ENCODE measurements at regions not wholly inside any gene's neighbourhood (a gene's known extent, or its start where the extent isn't known, plus 50 kb on each side); places are given as distances from the start of the nearest gene placed in this dataset.

DNA sequence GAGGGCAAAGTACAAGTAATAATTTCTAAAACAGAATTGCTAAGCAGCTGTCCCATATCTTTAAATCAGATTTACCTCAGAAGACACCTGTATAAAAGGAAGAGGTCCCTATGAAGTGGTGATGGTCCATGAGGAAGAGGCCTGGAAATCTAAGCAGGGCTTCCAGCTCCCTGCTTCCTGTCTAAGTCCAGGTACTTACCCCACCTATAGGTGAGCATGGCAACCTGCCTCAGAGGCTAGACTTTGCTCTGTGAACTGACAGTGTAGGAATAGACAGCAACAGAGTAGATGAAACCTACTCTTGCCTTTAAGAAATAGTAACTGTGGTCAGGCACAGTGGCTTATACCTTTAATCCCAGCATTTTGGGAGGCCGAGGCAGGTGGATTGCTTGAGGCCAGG, 55.8 kb upstream of the ARRDC3 start:
- no peak for DNase-seq (ENCODE audit: low read depth)
- TF ChIP-seq, protein P1, sequence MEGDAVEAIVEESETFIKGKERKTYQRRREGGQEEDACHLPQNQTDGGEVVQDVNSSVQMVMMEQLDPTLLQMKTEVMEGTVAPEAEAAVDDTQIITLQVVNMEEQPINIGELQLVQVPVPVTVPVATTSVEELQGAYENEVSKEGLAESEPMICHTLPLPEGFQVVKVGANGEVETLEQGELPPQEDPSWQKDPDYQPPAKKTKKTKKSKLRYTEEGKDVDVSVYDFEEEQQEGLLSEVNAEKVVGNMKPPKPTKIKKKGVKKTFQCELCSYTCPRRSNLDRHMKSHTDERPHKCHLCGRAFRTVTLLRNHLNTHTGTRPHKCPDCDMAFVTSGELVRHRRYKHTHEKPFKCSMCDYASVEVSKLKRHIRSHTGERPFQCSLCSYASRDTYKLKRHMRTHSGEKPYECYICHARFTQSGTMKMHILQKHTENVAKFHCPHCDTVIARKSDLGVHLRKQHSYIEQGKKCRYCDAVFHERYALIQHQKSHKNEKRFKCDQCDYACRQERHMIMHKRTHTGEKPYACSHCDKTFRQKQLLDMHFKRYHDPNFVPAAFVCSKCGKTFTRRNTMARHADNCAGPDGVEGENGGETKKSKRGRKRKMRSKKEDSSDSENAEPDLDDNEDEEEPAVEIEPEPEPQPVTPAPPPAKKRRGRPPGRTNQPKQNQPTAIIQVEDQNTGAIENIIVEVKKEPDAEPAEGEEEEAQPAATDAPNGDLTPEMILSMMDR (conservative IDR thresholded peaks at IDR 0.05; ENCODE audit: low read depth, low read length) = peak; percentile 25
- no peak overlapping the region for H3K4me3 ChIP-seq (ENCODE audit: low read depth, low read length)

DNA sequence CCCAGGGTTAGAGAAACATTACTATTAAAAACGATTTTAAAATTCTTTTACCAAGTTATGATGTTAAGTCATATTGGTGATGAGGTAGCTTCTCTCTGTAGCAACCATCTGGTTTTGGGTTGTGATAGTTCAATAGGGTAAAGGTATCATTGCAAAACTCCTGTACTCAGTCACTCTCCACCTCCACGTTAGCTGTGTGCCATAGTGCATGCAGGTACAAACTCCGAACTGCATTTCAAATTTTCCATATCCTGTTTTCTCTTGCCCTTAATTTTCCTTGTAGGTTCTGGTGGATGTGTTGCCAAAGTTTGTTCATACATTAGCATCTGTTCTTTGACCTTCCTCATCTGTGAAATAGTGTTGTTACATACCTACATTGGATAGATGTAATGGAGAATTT, 53.1 kb upstream of the ARRDC3 start:
- H3K4me3 ChIP-seq (ENCODE audit: low read depth, low read length) = no peak overlapping the region
- TF ChIP-seq, protein P1 (conservative IDR thresholded peaks at IDR 0.05; ENCODE audit: low read depth, low read length) = no peak
- no peak for DNase-seq (ENCODE audit: low read depth)

DNA sequence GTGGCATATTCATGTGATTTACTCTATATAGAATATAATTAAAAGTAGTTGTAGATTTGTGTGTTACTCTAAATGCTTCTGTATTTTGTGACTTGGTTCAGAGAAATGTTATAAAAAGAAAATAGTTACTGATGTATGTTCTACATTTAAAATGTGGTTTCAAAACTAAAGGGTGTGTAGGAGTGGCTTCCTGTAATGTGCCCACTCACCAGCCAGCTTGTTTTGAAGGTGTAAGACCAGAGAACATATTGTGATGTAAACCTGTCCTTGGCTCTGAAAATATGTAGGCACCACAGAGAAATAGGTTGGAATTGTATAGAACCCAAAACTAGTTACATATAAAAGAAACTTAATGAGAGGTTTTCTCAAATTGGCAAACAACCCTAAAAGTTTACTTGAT, 51.2 kb upstream of the ARRDC3 start:
- TF ChIP-seq, protein P1 (conservative IDR thresholded peaks at IDR 0.05; ENCODE audit: low read depth, low read length) = no peak
- H3K4me3 ChIP-seq (ENCODE audit: low read depth, low read length) = no peak overlapping the region
- DNase-seq (ENCODE audit: low read depth) = no peak

DNA sequence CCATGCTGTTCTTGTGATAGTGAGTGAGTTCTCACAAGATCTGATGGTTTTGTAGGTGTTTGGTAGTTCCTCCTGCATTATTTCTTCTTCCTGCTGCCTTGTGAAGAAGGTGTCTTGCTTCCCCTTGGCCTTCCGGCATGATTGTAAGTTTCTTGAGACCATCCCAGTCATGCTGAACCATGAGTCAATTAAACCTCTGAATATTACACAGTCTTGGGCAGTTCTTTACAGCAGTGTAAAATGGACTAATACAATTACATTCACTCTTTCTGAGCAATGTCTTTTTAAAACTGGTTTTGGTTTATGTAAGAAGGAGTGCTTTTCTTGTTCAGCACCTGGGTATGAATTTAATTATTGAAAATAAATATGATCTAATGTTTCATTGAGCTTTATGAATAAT, 50.7 kb upstream of the ARRDC3 start:
- H3K4me3 ChIP-seq (ENCODE audit: low read depth, low read length) = no peak overlapping the region
- TF ChIP-seq, protein P1 (conservative IDR thresholded peaks at IDR 0.05; ENCODE audit: low read depth, low read length) = no peak
- no peak for DNase-seq (ENCODE audit: low read depth)

All from epithelial cell of proximal tubule (primary cell).